ENCODE measurements at regions not wholly inside any gene's neighbourhood (a gene's known extent, or its start where the extent isn't known, plus 50 kb on each side); places are given as distances from the start of the nearest gene placed in this dataset.

DNA sequence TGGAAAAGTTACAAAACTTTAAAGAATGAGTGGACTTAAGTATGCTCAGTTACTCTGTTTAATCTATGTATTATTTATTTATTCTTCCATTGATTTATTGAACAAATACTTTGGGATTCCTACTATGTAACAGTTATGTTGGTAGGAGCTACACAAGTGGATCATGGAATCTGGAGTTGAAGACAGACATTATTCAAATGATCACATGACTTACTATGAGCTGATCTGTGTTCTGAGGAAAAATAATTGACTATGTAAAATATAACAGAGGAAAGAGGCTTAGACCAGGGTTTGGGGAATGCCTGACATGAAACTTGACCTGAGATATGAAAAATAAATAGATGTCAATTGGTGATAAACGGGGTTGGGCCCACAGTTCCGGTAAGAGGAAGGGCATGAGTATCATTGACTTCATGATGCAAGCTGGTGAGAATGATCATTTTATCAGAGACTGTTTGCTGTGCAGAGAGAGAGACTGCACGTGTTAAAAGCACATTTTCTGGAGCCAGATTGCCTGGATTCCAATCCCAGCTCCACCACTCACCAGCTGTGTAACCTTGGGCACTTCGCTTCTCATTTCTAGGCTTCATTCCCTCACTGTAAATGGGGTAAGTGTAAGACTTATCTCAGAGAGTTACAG is 179.0 kb downstream of the SPCS3 start:
- intact Hi-C loops (cut with DNase I): no loop called here

DNA sequence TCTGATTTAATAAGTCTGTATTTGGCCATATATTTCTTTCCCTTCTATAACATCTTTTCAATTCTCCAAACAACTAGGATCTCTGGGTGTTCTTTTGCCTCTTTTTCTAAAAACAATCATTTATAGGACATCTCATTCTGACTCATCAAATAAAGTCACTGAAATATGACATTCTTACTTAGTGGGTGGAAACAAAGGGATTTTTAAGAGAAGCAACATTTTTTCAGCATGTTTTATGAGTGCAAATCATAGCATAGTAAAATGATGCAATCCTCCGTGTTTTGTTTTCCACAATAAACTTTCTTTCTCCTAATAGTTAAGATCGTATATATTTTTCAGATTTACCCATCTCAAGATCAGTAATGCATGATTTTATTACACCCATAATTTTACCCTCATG is 179.8 kb downstream of the SPCS3 start:
- intact Hi-C loops (cut with DNase I): no loop called here
- no peak for ATAC-seq

More for the DNA sequence above, 179.0 kb downstream of the SPCS3 start:
- DNase-seq: no peak
- no peak for ATAC-seq

DNA sequence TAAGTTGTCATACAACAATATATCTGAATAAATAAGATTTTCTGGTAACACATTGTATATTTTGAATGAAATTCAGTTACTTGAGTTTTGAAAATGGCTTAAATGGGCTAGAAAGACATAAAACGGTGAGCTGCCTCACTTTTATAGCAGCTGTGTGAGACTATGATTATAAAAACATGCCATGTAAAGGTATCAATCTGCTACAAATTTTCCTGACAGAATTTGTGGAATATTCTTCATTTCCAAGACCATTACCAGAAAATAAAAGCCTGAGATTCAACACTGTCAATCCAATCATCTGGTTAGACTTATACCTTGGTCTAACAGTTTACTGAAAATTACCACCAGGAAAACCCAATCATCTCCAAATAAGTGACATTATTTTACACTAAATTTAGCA is 181.1 kb downstream of the SPCS3 start:
- ATAC-seq: no peak
- DNase-seq: no peak
- intact Hi-C loops (cut with DNase I): no loop called here

More for the DNA sequence above, 179.8 kb downstream of the SPCS3 start:
- no peak for DNase-seq

DNA sequence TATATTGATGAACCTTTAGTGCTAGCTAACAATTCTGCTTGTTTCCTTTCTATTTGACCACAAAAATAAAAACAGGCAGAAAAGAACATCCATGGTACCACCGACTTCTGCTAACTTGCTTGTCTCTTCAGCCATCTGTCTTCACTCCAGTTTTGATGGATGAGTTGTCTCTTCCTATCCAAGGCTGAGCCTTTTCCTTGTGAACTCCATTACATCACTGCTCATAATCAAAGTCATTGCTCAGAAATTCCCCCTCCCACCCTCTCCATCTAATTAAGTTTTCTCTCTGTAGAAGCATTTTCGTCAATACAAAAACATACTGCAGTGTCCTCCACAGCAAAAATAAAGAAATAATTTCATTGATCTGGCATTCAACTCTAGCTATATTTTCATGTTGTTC is 184.4 kb downstream of the SPCS3 start:
- ATAC-seq: no peak
- no peak for DNase-seq
- intact Hi-C loops (cut with DNase I): no loop called here

DNA sequence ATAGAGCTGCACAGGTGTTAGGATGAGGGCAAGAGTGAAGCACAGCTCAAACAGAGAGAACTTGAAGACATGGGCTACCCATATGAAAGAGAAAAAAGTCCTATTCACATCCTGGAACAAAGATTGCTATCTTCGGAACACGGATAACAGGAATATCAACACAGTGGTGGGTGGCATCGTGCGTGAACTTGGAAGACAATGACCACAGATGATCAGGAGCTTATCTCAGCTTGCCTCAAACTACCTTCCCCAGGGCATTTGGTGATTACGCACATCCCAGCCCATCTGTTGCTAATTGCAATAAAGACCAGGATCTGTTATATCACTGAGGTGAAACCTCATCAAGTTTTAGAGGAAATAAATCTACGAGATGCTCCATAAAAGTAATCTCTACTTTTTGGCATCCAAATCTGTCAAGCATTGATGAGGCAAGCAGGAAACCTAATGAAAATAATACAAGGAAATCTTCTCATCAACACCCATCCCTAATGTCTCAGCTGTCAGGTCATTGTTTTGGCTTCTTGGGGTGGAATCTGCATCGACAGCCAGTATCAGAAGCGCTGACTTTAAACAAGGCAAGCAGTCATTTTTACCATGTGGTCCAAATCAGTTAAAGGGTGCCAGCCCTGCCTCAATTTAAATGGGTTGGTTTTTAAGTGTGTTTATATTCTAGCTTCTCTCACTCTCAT is 188.2 kb downstream of the SPCS3 start:
- intact Hi-C loops (cut with DNase I): no loop called here
- DNase-seq (no peak), ATAC-seq (no peak)

DNA sequence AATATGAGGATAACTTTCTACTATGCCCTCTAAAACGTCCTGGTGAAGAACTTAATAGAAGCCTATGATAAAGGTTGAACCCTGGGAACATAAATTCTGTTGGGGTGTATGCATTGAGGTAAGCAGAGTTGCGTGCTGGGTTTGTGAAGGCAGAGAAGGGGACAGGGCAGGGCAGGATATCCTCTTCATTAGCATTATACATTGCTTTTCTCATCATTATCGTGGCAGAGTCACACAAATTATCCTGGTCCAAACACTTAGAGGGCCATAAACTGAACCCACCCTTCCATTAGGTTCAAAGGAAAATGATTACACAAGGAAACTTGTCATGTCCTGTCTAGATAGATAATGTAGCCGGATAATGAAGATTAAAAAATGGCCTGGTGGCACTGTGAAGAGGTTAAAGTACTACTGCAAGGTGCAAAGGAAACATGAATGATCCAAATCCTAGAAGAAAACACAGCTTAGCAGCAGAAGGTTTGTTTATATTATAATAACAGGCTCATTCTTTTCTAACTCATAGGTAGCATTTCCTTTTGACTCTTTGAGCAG is 189.1 kb downstream of the SPCS3 start:
- DNase-seq: no peak
- intact Hi-C loops (cut with DNase I): no loop called here
- peak in 1 of 2 donors; percentile 21 for ATAC-seq

DNA sequence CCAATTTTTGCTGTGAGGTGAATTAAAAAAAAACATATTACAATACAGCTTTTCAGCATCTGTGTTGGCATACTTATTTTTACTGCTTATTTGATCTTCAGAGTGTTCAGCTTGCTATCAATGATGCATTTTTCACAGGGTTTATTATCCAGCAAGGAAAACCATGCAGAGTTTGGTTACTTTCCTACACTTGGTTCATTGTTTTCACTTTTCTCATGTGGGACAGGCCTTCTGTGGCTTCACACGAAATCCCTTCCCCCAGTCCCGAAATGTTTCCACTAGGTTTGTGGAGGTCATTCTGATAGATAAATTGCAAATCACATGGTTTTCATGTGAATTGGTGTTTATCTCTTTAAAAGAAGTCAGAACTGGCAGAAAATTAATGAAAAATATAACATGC is 205.8 kb downstream of the SPCS3 start:
- ATAC-seq: no peak
- DNase-seq: no peak
- intact Hi-C loops (cut with DNase I): no loop called here

DNA sequence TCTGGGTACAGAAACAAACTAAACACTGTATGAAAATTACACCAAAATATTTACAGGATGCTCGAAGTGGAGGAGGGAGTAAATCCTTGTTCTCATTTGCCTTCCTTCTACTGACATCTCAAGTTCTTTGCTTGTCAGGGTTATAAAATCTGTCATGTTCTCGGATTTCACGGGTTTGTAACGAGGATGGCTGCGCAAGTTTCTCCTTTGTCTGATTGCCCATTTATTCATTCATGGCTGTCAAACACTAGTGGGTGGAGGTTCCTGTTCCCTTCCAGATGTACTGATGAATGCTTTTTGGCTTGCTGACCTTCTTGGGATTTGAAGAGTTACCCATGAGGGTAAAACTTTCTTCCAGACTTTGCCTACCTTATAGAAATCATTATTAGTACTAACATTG is 206.9 kb downstream of the SPCS3 start:
- DNase-seq (no peak), ATAC-seq (no peak)
- intact Hi-C loops (cut with DNase I): no loop called here

DNA sequence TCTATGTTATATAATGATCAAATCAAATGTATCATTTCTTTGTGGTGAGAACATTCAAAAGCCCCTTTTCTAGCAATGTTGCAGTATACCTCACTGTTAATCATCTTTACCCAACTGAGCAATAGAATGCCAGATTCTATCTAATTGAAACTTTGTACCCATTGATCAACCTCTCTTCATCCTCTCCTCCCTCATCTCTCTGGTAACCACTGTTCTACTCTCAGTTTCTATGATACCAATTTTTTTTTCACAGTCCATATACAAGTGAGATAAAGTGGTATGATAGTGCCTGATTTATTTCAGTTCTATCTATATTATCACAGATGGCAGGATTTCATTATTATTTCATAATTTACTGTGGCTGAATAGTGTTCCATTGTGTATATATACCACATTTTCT is 209.8 kb downstream of the SPCS3 start:
- intact Hi-C loops (cut with DNase I): no loop called here
- no peak for DNase-seq
- no peak for ATAC-seq

DNA sequence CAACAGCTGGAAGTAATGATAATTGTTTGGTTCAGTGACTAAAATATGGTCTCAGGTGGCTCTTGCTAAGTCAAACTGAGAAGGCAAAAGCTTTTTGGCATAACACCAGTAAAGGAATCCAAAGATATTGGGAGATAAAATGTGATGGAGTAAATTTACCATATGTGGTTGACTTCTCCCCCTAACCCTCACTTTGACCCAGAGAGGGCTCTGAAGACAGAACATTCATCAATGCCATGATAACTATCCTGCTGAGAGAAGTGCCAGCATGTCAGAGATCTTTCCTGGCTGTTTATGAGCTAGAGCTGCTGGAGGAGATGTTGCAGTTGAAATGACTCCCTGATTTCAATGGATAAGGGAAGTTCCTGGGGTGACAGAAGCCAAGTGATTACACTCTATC is 213.4 kb downstream of the SPCS3 start:
- ATAC-seq: no peak
- intact Hi-C loops (cut with DNase I): no loop called here
- no peak for DNase-seq

DNA sequence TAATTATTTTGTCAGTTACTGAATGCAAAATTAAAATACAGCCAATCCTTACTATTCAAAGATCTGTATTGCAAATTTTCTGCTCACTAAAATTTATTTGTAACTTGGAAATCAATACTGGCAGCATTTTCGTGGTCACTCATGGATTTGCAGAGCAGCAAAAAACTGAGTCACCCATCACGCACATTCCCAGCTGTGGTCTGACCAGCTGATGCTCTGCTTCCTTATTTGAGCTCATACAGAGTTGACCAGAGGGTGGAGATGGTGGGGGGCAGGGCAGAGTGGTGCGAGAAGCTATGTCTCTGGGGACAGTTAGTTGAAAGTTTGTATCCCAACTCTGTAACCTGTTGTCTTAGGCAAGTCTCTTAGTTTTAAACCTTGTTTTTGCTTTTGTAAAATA is 214.8 kb downstream of the SPCS3 start:
- DNase-seq (no peak), ATAC-seq (no peak)
- intact Hi-C loops (cut with DNase I): no loop called here

DNA sequence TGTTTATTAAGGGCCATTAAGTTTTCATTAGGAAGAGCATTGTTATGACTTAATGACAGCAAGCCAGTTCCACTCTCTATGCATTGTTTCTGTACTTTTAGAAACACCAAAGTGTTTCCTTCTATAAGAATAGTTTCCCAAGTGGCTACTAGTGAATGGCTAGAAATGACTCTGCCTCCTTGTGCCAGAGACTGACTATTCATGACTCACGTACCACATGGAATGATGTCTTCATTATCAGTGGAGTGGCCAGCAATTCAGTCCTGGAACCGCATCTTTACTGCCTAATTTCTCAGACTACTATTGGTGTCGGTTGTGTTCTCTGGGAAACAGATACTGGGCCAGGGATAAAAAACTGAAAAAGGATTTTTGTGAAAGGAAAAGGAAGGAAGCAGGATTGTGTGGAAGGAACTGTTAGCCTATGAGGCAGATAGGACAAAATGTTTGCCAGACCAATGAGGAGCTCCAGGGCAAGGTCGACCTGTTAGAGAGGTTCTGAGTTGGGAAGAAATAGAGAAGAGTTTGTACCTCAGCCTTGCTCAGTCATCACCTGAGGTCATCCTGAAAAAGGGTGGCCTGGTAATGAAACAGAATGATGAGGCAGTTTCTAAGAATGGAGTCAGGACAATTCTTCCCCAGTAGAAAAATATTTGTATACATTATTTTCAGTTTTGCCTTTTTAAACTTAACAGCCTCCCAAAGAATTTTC is 218.6 kb downstream of the SPCS3 start:
- DNase-seq (no peak), ATAC-seq (no peak)
- intact Hi-C loops (cut with DNase I): no loop called here

DNA sequence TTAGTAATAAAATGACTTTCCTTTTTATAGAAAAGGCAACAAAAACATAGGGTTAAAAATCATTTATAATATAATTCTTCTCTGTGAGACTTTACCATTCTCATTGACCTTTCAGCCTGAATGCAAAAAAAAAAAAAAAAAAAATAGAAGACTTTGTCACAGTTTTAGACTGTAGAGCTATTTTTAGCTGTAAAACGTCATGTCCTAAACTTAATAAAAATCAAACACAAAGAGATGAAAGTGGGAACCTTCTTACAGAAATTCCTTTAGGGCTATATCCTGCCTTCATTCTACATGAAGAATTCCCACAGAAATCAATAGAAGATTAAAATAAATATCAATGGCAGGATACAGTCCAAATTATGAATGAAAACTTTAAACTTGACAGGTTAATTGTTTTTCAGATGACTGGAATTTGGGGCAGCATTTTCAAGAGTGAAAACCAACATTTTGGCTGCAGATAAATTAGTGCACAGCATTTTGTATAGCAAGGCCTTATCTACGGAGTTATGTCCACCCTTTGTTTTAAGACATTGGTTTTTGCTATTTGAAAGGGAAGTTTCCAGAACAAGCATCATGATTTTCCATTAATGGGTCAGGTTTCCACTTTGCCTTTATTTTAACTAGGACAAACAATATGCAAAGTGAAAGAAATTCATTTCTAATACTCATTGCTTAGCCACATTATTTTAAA is 219.5 kb downstream of the SPCS3 start:
- no peak for ATAC-seq
- DNase-seq: no peak
- intact Hi-C loops (cut with DNase I): no loop called here

DNA sequence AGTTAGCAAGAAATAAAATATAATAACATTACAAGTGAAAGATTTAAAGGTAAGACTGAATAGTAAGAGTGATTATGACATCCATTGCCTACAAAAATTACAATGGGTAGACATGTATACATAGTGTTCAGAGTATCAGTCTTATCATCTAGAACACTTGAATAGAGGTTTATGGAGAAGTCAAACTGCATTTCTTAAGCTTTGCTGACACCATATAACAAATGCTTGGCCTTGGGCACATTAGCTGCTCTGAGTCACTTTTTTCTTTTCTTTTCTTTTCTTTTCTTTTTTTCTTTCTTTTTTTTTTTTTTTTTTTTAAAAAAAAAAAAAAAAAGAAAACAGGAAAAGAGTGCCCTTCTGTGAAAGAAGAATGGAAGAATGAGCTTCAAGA is 220.0 kb downstream of the SPCS3 start:
- ATAC-seq (no peak), DNase-seq (no peak)

DNA sequence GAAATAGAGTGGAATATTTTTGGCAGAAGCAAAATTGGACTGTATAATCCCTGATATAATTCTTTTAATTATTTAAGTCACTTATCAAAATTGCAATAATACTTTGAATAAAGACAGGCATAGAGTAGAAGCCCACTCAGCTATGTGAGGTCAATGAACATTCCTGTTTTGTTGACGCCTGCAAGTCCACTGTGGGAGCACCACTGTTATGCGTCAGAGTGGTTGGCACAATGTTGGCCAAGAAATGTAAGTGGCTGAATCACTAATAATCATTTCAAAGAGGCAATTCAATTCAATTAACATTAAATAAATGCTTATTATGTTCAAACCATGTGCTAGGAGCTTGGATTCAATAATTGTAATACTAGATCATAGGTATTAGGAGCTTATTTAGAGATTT is 221.0 kb downstream of the SPCS3 start:
- intact Hi-C loops (cut with DNase I): no loop called here
- DNase-seq: no peak
- ATAC-seq: no peak

More for the DNA sequence above, 220.0 kb downstream of the SPCS3 start:
- intact Hi-C loops (cut with DNase I): no loop called here

DNA sequence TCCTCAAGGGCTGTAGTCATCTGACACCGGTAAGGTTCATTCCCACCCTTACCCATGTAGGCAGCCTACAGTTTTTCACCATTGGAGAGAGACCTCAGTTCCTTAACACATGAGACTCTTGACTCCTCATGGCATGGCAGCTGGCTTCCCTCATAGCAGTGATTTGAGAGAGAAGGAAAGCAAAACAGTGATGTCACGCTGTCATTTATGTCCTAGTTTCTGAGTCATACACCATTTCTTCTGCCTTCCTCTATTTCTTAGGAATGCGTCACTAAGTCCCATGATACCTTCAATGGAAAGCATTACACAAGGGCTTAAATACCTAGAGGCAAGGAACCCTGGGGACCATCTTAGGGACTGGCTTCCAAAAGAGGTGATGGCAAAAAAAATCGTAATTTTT is 226.1 kb downstream of the SPCS3 start:
- intact Hi-C loops (cut with DNase I): no loop called here
- no peak for ATAC-seq
- no peak for DNase-seq

DNA sequence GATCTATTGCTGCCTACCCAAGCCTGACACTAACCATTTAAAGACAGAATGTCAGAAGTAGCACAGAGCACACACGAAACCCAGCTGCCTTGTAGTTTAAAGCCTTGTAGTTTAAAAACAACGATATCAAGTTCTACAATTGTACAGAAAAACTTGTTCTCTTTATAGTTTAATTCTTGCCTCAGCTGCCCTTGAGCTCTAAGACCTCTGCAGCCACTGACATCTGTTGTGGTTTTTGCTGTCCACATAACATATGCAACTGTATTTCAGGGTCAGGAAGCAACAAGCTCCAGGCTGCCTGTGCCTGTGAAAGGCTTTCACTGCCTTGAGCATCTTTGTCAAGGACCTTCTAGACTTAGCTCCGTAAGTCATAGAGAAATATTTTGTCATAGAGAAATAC is 227.2 kb downstream of the SPCS3 start:
- DNase-seq: no peak
- intact Hi-C loops (cut with DNase I): no loop called here
- ATAC-seq: no peak

DNA sequence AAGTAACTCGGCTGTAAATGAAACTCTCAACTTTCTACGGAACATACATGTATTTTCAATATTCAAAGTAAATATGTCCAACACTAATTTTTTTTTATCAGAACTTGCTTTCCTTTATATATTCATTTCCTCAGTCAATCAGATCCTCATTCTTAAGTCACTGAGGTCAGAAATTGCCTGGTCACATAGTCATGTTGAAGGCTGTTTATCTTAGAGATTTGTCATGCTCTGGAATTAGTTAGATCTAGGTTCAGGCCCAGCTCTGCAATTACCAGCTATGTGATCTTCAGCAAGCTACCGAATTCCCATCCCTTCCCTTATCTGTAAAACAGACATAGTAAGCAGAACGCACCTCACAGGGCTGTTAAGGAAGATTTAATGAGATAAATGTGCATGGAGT is 228.8 kb downstream of the SPCS3 start:
- ATAC-seq (no peak), DNase-seq (no peak)
- intact Hi-C loops (cut with DNase I): no loop called here

DNA sequence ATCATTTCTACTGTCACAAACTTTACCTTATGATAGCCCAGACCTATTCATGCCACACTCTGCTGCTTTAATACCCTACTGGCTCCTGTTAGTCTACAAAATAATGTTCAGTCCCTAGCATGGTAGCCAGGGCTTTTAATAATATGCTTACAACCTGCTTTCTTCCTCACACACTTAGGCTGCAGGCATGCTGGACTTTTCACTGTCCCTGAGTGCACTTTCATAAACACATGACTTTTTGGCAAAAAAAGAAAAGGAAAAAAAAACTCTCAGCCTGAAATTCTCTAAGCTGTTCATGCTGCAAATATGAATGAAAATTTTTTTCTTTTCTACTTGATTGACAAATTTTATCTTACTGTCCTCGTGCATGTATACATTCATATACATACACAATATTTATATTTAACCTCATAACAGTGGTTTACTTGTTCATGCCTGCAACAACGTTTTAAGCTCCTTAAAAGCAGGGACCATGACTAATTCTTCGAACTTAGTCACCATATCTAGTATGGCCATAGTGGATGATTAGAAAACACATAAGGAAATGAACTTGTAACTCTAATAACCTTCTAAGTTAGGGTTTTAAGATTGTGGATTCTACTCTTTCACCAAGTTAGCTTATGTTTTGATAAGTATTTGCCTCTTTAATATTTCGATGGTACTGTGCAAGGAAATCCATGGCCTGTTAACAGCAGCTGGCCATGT is 229.5 kb downstream of the SPCS3 start:
- ATAC-seq (no peak), DNase-seq (no peak)
- intact Hi-C loops (cut with DNase I): no loop called here
